HFF-Myc (cell line): ENCODE measurements at regions not wholly inside any gene's neighbourhood (a gene's known extent, or its start where the extent isn't known, plus 50 kb on each side); places are given as distances from the start of the nearest gene placed in this dataset.

Experiments used
- DNase-seq: peaks from one replicate; pipeline ENCODE4 v3.0.0-alpha.2; 2011; ENCODE audit warnings: low read depth; ENCODE audit errors: extremely low read depth
- H3K4me3 ChIP-seq: replicated peaks from 2 replicates; pipeline ENCODE4 v1.5.1; 2011; ENCODE audit warnings: low read depth, mild to moderate bottlenecking, control low read depth, low read length
- TF ChIP-seq, protein P1 (sequence below): IDR thresholded peaks from 2 replicates; pipeline ENCODE4 v1.5.1; 2012; ENCODE audit warnings: mild to moderate bottlenecking, low read depth, low read length, control low read depth; ENCODE audit errors: missing control alignments

DNA sequence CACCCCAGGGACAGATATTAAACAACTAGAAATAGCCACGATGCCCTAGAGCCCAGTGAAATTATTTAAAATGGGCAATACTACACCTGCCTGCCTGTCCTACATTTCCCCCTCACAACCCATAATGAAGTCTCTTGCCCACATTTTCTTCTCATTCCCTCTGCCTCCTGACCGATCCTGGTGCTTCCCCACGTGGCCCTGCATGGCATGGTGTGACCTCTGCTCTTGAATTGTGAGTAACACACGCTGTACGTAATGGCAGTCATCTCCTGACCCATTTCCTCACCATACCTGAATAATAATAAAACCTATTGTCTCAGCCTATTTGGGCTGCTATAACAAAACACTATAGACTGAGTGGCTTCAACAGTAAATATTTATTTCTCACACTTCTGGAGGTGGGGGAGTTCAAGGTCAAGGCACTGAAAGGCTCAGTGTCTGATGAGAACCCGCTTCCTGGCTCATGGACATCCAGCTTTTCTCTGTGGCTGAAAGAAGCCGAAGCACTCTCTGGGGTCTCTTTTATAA is 77.0 kb upstream of the ENPP6 start:
- TF ChIP-seq, protein P1, sequence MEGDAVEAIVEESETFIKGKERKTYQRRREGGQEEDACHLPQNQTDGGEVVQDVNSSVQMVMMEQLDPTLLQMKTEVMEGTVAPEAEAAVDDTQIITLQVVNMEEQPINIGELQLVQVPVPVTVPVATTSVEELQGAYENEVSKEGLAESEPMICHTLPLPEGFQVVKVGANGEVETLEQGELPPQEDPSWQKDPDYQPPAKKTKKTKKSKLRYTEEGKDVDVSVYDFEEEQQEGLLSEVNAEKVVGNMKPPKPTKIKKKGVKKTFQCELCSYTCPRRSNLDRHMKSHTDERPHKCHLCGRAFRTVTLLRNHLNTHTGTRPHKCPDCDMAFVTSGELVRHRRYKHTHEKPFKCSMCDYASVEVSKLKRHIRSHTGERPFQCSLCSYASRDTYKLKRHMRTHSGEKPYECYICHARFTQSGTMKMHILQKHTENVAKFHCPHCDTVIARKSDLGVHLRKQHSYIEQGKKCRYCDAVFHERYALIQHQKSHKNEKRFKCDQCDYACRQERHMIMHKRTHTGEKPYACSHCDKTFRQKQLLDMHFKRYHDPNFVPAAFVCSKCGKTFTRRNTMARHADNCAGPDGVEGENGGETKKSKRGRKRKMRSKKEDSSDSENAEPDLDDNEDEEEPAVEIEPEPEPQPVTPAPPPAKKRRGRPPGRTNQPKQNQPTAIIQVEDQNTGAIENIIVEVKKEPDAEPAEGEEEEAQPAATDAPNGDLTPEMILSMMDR, result no peak
- H3K4me3 ChIP-seq, result no peak overlapping the region
- no peak for DNase-seq

DNA sequence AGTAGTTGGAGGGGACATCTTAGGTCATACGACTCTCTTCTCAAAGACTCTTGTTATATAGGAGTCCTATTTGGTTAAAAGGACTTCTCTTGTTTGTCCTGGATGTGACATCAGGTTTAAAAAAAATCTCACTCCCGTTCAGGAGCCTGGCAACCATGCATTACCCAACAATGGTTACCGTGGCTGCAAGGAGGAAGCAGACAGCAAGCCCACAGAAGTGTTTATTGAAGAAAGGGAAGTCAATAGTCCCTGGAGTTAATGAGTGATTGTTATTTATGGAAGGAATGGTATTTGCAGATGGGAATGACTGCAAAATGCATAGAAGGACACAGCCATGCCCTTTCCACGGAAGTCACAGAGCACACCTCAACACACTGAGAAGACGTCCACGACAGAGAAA is 75.9 kb upstream of the ENPP6 start:
- no peak overlapping the region for H3K4me3 ChIP-seq
- TF ChIP-seq, protein P1, result no peak
- DNase-seq, result no peak

- no peak overlapping the region for H3K4me3 ChIP-seq
- no peak for DNase-seq
- TF ChIP-seq, protein P1, result no peak
Measured at GRCh38 chr4:184292877-184293276, 75.2 kb upstream of the ENPP6 start.

DNA sequence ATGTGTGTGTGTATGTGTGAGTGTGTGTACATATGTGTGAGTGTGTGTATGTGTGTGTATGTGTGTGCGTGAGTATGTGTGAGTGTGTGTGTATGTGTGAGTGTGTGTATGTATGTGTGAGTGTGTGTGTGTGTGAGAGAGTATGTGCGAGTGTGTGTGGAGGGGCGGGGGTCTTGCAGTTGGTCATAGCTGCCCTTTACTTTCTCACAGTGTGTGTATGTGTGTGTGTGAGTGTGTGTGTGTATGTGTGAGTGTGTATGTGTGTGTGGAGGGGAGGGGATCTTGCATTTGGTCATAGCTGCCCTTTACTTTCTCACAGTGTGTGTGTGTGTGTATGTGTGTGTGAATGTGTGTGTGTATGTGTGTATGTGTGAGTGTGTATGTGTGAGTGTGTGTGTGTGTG is 74.8 kb upstream of the ENPP6 start:
- DNase-seq, result no peak
- TF ChIP-seq, protein P1, result no peak
- no peak overlapping the region for H3K4me3 ChIP-seq

- TF ChIP-seq, protein P1, result no peak
- DNase-seq, result no peak
- H3K4me3 ChIP-seq, result no peak overlapping the region
Measured at GRCh38 chr4:184289179-184289535, 71.5 kb upstream of the ENPP6 start.

GRCh38 chr4:184288451-184289178 is 70.9 kb upstream of the ENPP6 start:
- H3K4me3 ChIP-seq, result no peak overlapping the region
- TF ChIP-seq, protein P1, result no peak
- no peak for DNase-seq
